Brain microvascular endothelial cell (primary cell): ENCODE measurements at regions not wholly inside any gene's neighbourhood (a gene's known extent, or its start where the extent isn't known, plus 50 kb on each side); places are given as distances from the start of the nearest gene placed in this dataset.
"Not testable (repeated sequence)": the region's sequence is repeated elsewhere in the genome, so short reads cannot be mapped to it uniquely, and the experiment has no call there.

ENCODE experiments used
- DNase-seq: peaks from one replicate; pipeline ENCODE4 v3.0.0-alpha.2; 2020
- H3K27ac ChIP-seq: fragments of 250-450 bp; sonication (Bioruptor Pico); 2 replicates; pipeline ENCODE4 v1.5.1; 2020; ENCODE audit warnings: mild to moderate bottlenecking, moderate library complexity
- H3K27me3 ChIP-seq: fragments of 250-450 bp; sonication (Bioruptor Pico); replicated peaks from 2 replicates; pipeline ENCODE4 v1.5.1; 2020; ENCODE audit warnings: mild to moderate bottlenecking
- H3K36me3 ChIP-seq: fragments of 250-450 bp; sonication (Bioruptor Pico); replicated peaks from 2 replicates; pipeline ENCODE4 v1.5.1; 2020; ENCODE audit warnings: mild to moderate bottlenecking
- H3K4me3 ChIP-seq: 2 replicates; pipeline ENCODE4 v1.5.1; 2011; ENCODE audit warnings: low read depth, mild to moderate bottlenecking, control low read depth, low read length, moderate library complexity
- in situ Hi-C: cut with HindIII; loops from 2 replicates; pipeline ENCODE4 v1.10.0; 2017; ENCODE audit warnings: low sequenced_read_pairs, low pct_ligation_motif_present
- TF ChIP-seq, protein P1 (sequence below): IDR thresholded peaks from 2 replicates; pipeline ENCODE4 v1.5.1; 2011; ENCODE audit warnings: low read depth, mild to moderate bottlenecking, moderate library complexity, low read length, control low read depth, inconsistent platforms; ENCODE audit errors: missing control alignments

- Histone ChIP-seq H3K36me3 (no peaks in the 10 kb centered on the region), H3K27me3 (peaks cover 15% of the 10 kb centered on the region), H3K4me3 (no peak overlapping the region), H3K27ac (no peak overlapping the region)
- TF ChIP-seq, protein P1, sequence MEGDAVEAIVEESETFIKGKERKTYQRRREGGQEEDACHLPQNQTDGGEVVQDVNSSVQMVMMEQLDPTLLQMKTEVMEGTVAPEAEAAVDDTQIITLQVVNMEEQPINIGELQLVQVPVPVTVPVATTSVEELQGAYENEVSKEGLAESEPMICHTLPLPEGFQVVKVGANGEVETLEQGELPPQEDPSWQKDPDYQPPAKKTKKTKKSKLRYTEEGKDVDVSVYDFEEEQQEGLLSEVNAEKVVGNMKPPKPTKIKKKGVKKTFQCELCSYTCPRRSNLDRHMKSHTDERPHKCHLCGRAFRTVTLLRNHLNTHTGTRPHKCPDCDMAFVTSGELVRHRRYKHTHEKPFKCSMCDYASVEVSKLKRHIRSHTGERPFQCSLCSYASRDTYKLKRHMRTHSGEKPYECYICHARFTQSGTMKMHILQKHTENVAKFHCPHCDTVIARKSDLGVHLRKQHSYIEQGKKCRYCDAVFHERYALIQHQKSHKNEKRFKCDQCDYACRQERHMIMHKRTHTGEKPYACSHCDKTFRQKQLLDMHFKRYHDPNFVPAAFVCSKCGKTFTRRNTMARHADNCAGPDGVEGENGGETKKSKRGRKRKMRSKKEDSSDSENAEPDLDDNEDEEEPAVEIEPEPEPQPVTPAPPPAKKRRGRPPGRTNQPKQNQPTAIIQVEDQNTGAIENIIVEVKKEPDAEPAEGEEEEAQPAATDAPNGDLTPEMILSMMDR = no peak
- in situ Hi-C loops = no loop called here
- DNase-seq = no peak
These were observed 164.6 kb downstream of the OR2B2 start for GRCh38 chr6:27747637-27748036.

DNA sequence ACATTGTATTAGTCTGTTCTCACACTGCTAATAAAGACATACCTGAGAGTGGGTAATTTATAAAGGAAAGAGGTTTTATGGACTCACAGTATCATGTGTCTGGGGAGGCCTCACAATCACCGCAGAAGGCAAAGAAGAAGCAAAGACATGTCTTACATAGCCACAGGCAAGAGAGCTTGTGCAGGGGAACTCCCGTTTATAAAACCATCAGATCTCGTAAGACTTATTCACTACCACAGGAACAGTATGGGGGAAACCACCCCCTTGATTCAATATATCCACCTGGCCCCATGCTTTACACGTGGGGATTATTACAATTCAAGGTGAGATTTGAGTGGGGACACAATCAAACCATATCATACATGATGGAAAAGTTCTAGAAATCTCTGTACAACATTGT lies 165.3 kb downstream of the OR2B2 start:
- H3K27ac ChIP-seq, H3K4me3 ChIP-seq, in situ Hi-C loops, H3K36me3 ChIP-seq, DNase-seq: not testable (repeated sequence)
- peaks cover 17% of the 10 kb centered on the region for H3K27me3 ChIP-seq

- TF ChIP-seq, protein P1 = no peak
- no peaks in the 10 kb centered on the region for H3K36me3 ChIP-seq
- no peak overlapping the region for H3K4me3 ChIP-seq
- no peak for DNase-seq
- in situ Hi-C loops = no loop called here
- H3K27me3 ChIP-seq = peaks cover 17% of the 10 kb centered on the region
- no peak overlapping the region for H3K27ac ChIP-seq
These were observed 168.4 kb downstream of the OR2B2 start for GRCh38 chr6:27743787-27744186.

- in situ Hi-C loops = no loop called here
- Histone ChIP-seq H3K36me3 (no peaks in the 10 kb centered on the region), H3K4me3 (no peak overlapping the region), H3K27ac (no peak overlapping the region), H3K27me3 (peaks cover 17% of the 10 kb centered on the region)
- TF ChIP-seq, protein P1 = no peak
- no peak for DNase-seq
These were observed 169.2 kb downstream of the OR2B2 start for GRCh38 chr6:27742833-27743573.

GRCh38 chr6:27739902-27740301 lies 172.3 kb downstream of the OR2B2 start:
- H3K27ac ChIP-seq, H3K36me3 ChIP-seq, in situ Hi-C loops, DNase-seq, H3K4me3 ChIP-seq: not testable (repeated sequence)
- H3K27me3 ChIP-seq = peaks cover 15% of the 10 kb centered on the region

- no peak overlapping the region for H3K4me3 ChIP-seq
- H3K27ac ChIP-seq = no peak overlapping the region
- no peaks in the 10 kb centered on the region for H3K36me3 ChIP-seq
- DNase-seq = no peak
- TF ChIP-seq, protein P1 = no peak
- H3K27me3 ChIP-seq = no peaks in the 10 kb centered on the region
- in situ Hi-C loops = no loop called here
These were observed 175.5 kb downstream of the OR2B2 start for GRCh38 chr6:27736686-27737085.

GRCh38 chr6:27728442-27728841 lies 183.8 kb downstream of the OR2B2 start:
- Histone ChIP-seq H3K4me3 (no peak overlapping the region), H3K27ac (no peak overlapping the region), H3K36me3 (no peaks in the 10 kb centered on the region), H3K27me3 (no peaks in the 10 kb centered on the region)
- no peak for DNase-seq
- TF ChIP-seq, protein P1 = no peak
- in situ Hi-C loops = no loop called here
